ENCODE measurements at regions not wholly inside any gene's neighbourhood (a gene's known extent, or its start where the extent isn't known, plus 50 kb on each side); places are given as distances from the start of the nearest gene placed in this dataset.

- H3K4me1 ChIP-seq (ENCODE audit: control insufficient read depth in 2 of 2, insufficient read depth in 1 of 2, low read depth in 1 of 2, low read length in 2 of 2): no peaks in the 10 kb centered on the region
- no peak overlapping the region for H3K23ac ChIP-seq (ENCODE audit: low read depth, low read length, poor library complexity)
- H2BK120ac ChIP-seq (ENCODE audit: low read depth, low read length): no peak overlapping the region
- no peaks in the 10 kb centered on the region for H3K27me3 ChIP-seq (ENCODE audit: control insufficient read depth in 3 of 3, insufficient read depth in 3 of 3, low read depth in 1 of 3, low read length in 3 of 3)
- no peak overlapping the region for H2BK12ac ChIP-seq (ENCODE audit: low read length)
- H3K9ac ChIP-seq (ENCODE audit: low read depth, low read length, poor library complexity): no peak overlapping the region
- H4K8ac ChIP-seq (ENCODE audit: low read depth, low read length): no peak overlapping the region
- no peak overlapping the region for H3K18ac ChIP-seq (ENCODE audit: low read length)
- H3K79me1 ChIP-seq (ENCODE audit: low read depth, low read length): no peaks in the 10 kb centered on the region
- no peak overlapping the region for H3K4ac ChIP-seq (ENCODE audit: low read length)
- no peak overlapping the region for H2AFZ ChIP-seq (ENCODE audit: low read length)
- no peak for DNase-seq (ENCODE audit: low spot score)
- no peak overlapping the region for H3K14ac ChIP-seq (ENCODE audit: low read length)
- no peak overlapping the region for H3K27ac ChIP-seq (replicated peaks; ENCODE audit: low read length)
- H2BK15ac ChIP-seq (ENCODE audit: low read length): no peak overlapping the region
- WGBS, 2 donors (ENCODE audit: extremely low coverage in 2 of 2, insufficient read length in 2 of 2, insufficient replicate concordance in 1 of 2): no CpG with 5 or more reads among the region's 3 CpGs
- H3K4me3 ChIP-seq (ENCODE audit: low read length in 2 of 2): no peak overlapping the region
- no peak overlapping the region for H3K4me2 ChIP-seq (ENCODE audit: insufficient read depth, low read length, poor library complexity, severe bottlenecking)
- no peak overlapping the region for H2AK5ac ChIP-seq (ENCODE audit: low read depth, low read length)
- peaks cover 2% of the 10 kb centered on the region in 2 donors for H3K9me3 ChIP-seq (replicated peaks in 1 of 2; ENCODE audit: control insufficient read depth in 2 of 2, insufficient read depth in 1 of 2, low read depth in 1 of 2, low read length in 2 of 2)
- H2BK5ac ChIP-seq (ENCODE audit: low read length): no peak overlapping the region
- H4K91ac ChIP-seq (ENCODE audit: low read depth, low read length, poor library complexity): no peak overlapping the region
- peaks cover 7 to 32% of the 10 kb centered on the region in 2 donors for H3K36me3 ChIP-seq (replicated peaks in 1 of 2; ENCODE audit: control insufficient read depth in 2 of 2, insufficient read depth in 2 of 2, low read length in 2 of 2)
These were observed 301.0 kb upstream of the UMPS start for GRCh38 chr3:124429129-124429815.

GRCh38 chr3:124431331-124431994 lies 298.8 kb upstream of the UMPS start:
- no peak overlapping the region for H2BK5ac ChIP-seq (ENCODE audit: low read length)
- no peak overlapping the region for H3K9ac ChIP-seq (ENCODE audit: low read depth, low read length, poor library complexity)
- H3K79me1 ChIP-seq (ENCODE audit: low read depth, low read length): no peaks in the 10 kb centered on the region
- H3K4ac ChIP-seq (ENCODE audit: low read length): no peak overlapping the region
- H3K4me3 ChIP-seq (ENCODE audit: low read length in 2 of 2): no peak overlapping the region
- DNase-seq (ENCODE audit: low spot score): no peak
- H3K4me2 ChIP-seq (ENCODE audit: insufficient read depth, low read length, poor library complexity, severe bottlenecking): no peak overlapping the region
- H3K14ac ChIP-seq (ENCODE audit: low read length): no peak overlapping the region
- H3K23ac ChIP-seq (ENCODE audit: low read depth, low read length, poor library complexity): no peak overlapping the region
- H3K4me1 ChIP-seq (ENCODE audit: control insufficient read depth in 2 of 2, insufficient read depth in 1 of 2, low read depth in 1 of 2, low read length in 2 of 2): no peaks in the 10 kb centered on the region
- no peak overlapping the region for H2BK120ac ChIP-seq (ENCODE audit: low read depth, low read length)
- H4K91ac ChIP-seq (ENCODE audit: low read depth, low read length, poor library complexity): no peak overlapping the region
- H2BK12ac ChIP-seq (ENCODE audit: low read length): no peak overlapping the region
- no peak overlapping the region for H3K18ac ChIP-seq (ENCODE audit: low read length)
- no peak overlapping the region for H2BK15ac ChIP-seq (ENCODE audit: low read length)
- no CpG with 5 or more reads among the region's 4 CpGs for WGBS, 2 donors (ENCODE audit: extremely low coverage in 2 of 2, insufficient read length in 2 of 2, insufficient replicate concordance in 1 of 2)
- no peak overlapping the region for H4K8ac ChIP-seq (ENCODE audit: low read depth, low read length)
- no peak overlapping the region for H2AK5ac ChIP-seq (ENCODE audit: low read depth, low read length)
- peaks cover 3 to 13% of the 10 kb centered on the region in 2 donors for H3K9me3 ChIP-seq (replicated peaks in 1 of 2; ENCODE audit: control insufficient read depth in 2 of 2, insufficient read depth in 1 of 2, low read depth in 1 of 2, low read length in 2 of 2)
- H2AFZ ChIP-seq (ENCODE audit: low read length): no peak overlapping the region
- H3K27ac ChIP-seq (replicated peaks; ENCODE audit: low read length): no peak overlapping the region
- no peaks in the 10 kb centered on the region for H3K27me3 ChIP-seq (ENCODE audit: control insufficient read depth in 3 of 3, insufficient read depth in 3 of 3, low read depth in 1 of 3, low read length in 3 of 3)
- peaks cover 9 to 38% of the 10 kb centered on the region in 2 donors for H3K36me3 ChIP-seq (replicated peaks in 1 of 2; ENCODE audit: control insufficient read depth in 2 of 2, insufficient read depth in 2 of 2, low read length in 2 of 2)

GRCh38 chr3:124434176-124434575 lies 296.1 kb upstream of the UMPS start:
- Histone ChIP-seq H3K36me3 (replicated peaks in 1 of 2; ENCODE audit: control insufficient read depth in 2 of 2, insufficient read depth in 2 of 2, low read length in 2 of 2) (peaks cover 8 to 38% of the 10 kb centered on the region in 2 donors), H2AFZ (ENCODE audit: low read length) (no peak overlapping the region), H2BK5ac (ENCODE audit: low read length) (no peak overlapping the region), H2BK12ac (ENCODE audit: low read length) (no peak overlapping the region), H2BK120ac (ENCODE audit: low read depth, low read length) (no peak overlapping the region), H3K27me3 (ENCODE audit: control insufficient read depth in 3 of 3, insufficient read depth in 3 of 3, low read depth in 1 of 3, low read length in 3 of 3) (no peaks in the 10 kb centered on the region), H3K4ac (ENCODE audit: low read length) (no peak overlapping the region), H3K4me2 (ENCODE audit: insufficient read depth, low read length, poor library complexity, severe bottlenecking) (no peak overlapping the region), H4K91ac (ENCODE audit: low read depth, low read length, poor library complexity) (no peak overlapping the region), H2BK15ac (ENCODE audit: low read length) (no peak overlapping the region), H2AK5ac (ENCODE audit: low read depth, low read length) (no peak overlapping the region), H3K79me1 (ENCODE audit: low read depth, low read length) (no peaks in the 10 kb centered on the region), H3K18ac (ENCODE audit: low read length) (no peak overlapping the region), H3K9me3 (replicated peaks in 1 of 2; ENCODE audit: control insufficient read depth in 2 of 2, insufficient read depth in 1 of 2, low read depth in 1 of 2, low read length in 2 of 2) (peaks cover 3 to 19% of the 10 kb centered on the region in 2 donors), H3K14ac (ENCODE audit: low read length) (no peak overlapping the region), H3K23ac (ENCODE audit: low read depth, low read length, poor library complexity) (no peak overlapping the region), H3K27ac (replicated peaks; ENCODE audit: low read length) (no peak overlapping the region), H3K9ac (ENCODE audit: low read depth, low read length, poor library complexity) (no peak overlapping the region), H3K4me3 (ENCODE audit: low read length in 2 of 2) (no peak overlapping the region), H3K4me1 (ENCODE audit: control insufficient read depth in 2 of 2, insufficient read depth in 1 of 2, low read depth in 1 of 2, low read length in 2 of 2) (peaks cover 3 to 13% of the 10 kb centered on the region in 2 donors), H4K8ac (ENCODE audit: low read depth, low read length) (no peak overlapping the region)
- no peak for DNase-seq (ENCODE audit: low spot score)
- no CpG with 5 or more reads among the region's 10 CpGs for WGBS, 2 donors (ENCODE audit: extremely low coverage in 2 of 2, insufficient read length in 2 of 2, insufficient replicate concordance in 1 of 2)

GRCh38 chr3:124435467-124435866 lies 294.8 kb upstream of the UMPS start:
- Histone ChIP-seq H3K9me3 (replicated peaks in 1 of 2; ENCODE audit: control insufficient read depth in 2 of 2, insufficient read depth in 1 of 2, low read depth in 1 of 2, low read length in 2 of 2) (peaks cover 3 to 19% of the 10 kb centered on the region in 2 donors), H3K4me3 (ENCODE audit: low read length in 2 of 2) (no peak overlapping the region), H3K27me3 (ENCODE audit: control insufficient read depth in 3 of 3, insufficient read depth in 3 of 3, low read depth in 1 of 3, low read length in 3 of 3) (no peaks in the 10 kb centered on the region), H3K4me1 (ENCODE audit: control insufficient read depth in 2 of 2, insufficient read depth in 1 of 2, low read depth in 1 of 2, low read length in 2 of 2) (peaks cover 3 to 23% of the 10 kb centered on the region in 2 donors), H4K91ac (ENCODE audit: low read depth, low read length, poor library complexity) (no peak overlapping the region), H2BK12ac (ENCODE audit: low read length) (no peak overlapping the region), H3K9ac (ENCODE audit: low read depth, low read length, poor library complexity) (no peak overlapping the region), H3K18ac (ENCODE audit: low read length) (no peak overlapping the region), H3K14ac (ENCODE audit: low read length) (no peak overlapping the region), H3K4ac (ENCODE audit: low read length) (no peak overlapping the region), H2BK5ac (ENCODE audit: low read length) (no peak overlapping the region), H3K4me2 (ENCODE audit: insufficient read depth, low read length, poor library complexity, severe bottlenecking) (no peak overlapping the region), H4K8ac (ENCODE audit: low read depth, low read length) (no peak overlapping the region), H2BK120ac (ENCODE audit: low read depth, low read length) (no peak overlapping the region), H3K79me1 (ENCODE audit: low read depth, low read length) (no peaks in the 10 kb centered on the region), H2BK15ac (ENCODE audit: low read length) (no peak overlapping the region), H2AK5ac (ENCODE audit: low read depth, low read length) (no peak overlapping the region), H3K36me3 (replicated peaks in 1 of 2; ENCODE audit: control insufficient read depth in 2 of 2, insufficient read depth in 2 of 2, low read length in 2 of 2) (peaks cover 7 to 38% of the 10 kb centered on the region in 2 donors), H3K23ac (ENCODE audit: low read depth, low read length, poor library complexity) (no peak overlapping the region), H3K27ac (replicated peaks; ENCODE audit: low read length) (no peak overlapping the region), H2AFZ (ENCODE audit: low read length) (no peak overlapping the region)
- no peak for DNase-seq (ENCODE audit: low spot score)
- WGBS, 2 donors (ENCODE audit: extremely low coverage in 2 of 2, insufficient read length in 2 of 2, insufficient replicate concordance in 1 of 2): no CpG with 5 or more reads among the region's 2 CpGs

All from neuronal stem cell (in vitro differentiated cells).